GM20000 (cell line): ENCODE measurements at regions not wholly inside any gene's neighbourhood (a gene's known extent, or its start where the extent isn't known, plus 50 kb on each side); places are given as distances from the start of the nearest gene placed in this dataset.

Source experiments
- DNase-seq: peaks from one replicate; pipeline ENCODE4 v3.0.0; 2012; ENCODE audit warnings: low spot score
- TF ChIP-seq, protein P1 (sequence below): IDR thresholded peaks from 2 replicates; pipeline ENCODE4 v1.5.1; 2012; ENCODE audit warnings: mild to moderate bottlenecking, control low read depth; ENCODE audit errors: extremely low read depth, missing control alignments

DNA sequence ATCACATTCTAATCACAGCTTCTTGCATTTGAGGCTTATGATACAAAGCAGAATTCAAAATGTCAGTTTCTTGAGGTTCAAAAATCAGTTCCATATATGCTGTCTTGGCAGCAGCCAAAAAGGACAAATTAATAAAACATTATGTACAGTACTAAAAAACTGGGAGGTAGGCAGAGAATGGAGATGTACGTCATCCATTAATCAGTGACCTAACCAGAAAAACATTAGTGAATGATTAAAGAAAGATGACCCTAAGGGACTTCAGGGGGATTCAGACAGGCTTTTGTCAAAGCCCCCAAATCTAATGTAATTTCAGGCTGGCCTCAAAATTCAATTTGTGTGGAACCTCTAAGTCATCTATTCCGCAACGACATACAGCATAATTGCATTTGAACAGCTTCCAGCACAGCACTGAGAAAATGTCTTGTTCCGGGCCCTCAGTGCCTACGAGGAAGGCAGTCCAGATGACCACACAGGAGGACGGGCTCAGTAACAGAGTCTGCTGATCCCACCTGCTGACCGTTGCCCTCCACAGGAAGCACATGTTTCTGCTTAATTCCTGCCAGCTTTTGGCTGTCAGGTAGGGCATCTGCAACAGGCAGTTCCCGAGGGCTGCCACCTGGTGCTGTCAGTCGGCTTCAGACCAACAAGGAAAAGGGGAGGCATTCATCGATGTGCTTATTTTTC, 83.8 kb upstream of the HHIP start:
- TF ChIP-seq, protein P1, sequence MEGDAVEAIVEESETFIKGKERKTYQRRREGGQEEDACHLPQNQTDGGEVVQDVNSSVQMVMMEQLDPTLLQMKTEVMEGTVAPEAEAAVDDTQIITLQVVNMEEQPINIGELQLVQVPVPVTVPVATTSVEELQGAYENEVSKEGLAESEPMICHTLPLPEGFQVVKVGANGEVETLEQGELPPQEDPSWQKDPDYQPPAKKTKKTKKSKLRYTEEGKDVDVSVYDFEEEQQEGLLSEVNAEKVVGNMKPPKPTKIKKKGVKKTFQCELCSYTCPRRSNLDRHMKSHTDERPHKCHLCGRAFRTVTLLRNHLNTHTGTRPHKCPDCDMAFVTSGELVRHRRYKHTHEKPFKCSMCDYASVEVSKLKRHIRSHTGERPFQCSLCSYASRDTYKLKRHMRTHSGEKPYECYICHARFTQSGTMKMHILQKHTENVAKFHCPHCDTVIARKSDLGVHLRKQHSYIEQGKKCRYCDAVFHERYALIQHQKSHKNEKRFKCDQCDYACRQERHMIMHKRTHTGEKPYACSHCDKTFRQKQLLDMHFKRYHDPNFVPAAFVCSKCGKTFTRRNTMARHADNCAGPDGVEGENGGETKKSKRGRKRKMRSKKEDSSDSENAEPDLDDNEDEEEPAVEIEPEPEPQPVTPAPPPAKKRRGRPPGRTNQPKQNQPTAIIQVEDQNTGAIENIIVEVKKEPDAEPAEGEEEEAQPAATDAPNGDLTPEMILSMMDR: no peak
- DNase-seq: no peak

DNA sequence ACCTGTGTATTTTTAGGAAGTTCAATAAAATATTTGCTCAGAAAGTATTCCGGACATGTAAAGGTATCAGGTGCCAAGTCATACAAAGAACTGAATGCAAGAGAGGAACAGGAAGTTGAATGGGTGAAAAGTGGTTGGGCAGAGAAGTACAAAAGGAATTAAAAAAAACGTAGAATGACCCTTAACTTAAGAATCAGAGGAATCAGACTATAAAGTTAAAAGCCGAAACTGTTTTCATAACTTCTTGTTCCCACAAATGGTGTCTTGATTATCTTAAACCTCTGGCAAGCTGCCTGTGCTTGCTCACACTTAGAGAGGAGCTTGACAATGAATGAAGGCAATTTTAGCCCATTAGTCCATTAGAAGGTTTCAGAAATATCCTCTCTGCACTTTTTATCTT, 81.6 kb upstream of the HHIP start:
- TF ChIP-seq, protein P1: no peak
- no peak for DNase-seq

DNA sequence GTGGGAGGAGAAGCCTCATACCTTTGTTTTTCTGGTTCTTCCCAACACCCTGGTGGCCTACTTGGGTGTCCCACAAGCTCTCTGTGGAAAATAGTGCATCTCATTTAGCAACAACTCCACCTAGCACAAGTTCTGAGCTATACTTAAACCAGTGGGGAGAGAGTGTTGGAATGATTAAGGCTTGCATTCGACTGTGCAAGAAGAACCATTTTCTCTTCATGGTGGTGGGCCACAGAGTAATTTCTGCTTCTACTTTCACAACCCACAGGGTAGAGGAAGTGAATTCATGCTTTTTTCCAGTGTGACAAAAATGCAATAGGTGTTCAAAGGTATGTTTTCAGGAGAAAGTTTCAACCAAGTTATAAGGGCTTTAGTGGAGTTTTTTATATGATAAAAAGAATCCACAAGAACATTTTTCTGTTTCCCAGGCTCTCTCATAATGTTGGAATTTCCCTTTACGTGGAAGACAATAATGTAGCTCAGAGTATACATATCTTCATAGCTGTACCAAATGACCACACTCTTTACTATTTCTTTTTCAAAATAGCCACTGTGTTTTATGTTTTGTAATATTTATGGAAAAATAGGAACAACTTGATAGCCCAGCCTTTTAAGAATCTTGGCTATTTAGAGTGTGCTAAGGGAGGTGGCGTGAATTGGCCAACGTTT, 80.3 kb upstream of the HHIP start:
- TF ChIP-seq, protein P1: no peak
- no peak for DNase-seq

DNA sequence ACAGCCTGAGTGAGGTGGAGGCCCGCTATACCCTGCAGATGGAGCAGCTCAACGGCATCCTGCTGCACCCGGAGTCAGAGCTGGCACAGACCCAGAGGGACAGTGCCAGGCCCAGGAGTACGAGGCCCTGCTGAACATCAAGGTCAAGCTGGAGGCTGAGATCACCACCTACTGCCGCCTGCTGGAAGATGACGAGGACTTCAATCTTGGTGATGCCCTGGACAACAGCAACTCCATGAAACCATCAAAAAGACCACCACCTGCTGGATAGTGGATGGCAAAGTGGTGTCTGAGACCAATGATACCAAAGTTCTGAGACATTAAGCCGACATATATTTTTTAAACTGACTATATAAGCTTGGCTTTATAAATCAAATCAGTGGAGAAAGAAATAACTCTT, 73.3 kb upstream of the HHIP start:
- TF ChIP-seq, protein P1: peak; percentile 16
- no peak for DNase-seq

DNA sequence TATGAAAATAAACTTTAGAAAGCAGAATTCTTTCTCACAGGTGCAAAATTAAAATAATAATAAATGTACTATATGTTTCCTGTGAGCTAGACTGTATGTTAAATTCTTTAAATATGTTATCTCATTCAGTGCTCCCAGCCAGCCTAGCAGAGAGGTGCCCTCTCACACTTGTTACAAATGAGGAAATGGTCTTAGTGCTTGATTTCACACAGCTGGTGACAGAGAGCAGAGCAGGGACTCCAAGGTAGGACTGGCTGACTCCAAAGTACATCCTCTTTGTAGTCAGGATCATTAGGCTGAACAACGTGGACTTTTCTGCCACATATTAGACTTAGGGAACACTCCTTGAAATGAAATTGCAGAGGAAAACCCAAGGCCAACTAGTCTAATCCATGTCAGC, 72.0 kb upstream of the HHIP start:
- TF ChIP-seq, protein P1: no peak

DNA sequence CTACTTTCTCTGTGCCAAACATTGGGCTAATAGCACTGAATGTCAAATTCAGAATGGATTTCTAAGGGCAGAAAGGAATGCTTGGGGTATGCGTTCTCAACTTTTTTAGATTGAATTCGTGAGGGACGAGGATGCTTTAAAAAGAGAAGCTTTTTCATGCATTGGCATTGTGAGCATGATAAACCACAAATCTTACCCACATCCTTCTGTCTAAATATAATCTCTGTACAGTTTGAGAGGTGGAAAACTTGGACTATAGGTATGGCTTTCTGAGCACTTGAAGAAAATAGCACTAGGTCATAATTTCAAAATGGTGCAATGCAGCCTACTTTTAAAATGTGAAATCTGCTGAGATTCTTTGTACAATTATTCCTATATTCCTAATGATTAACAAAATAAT, 71.4 kb upstream of the HHIP start:
- DNase-seq: no peak
- TF ChIP-seq, protein P1: no peak

More for the DNA sequence above, 72.0 kb upstream of the HHIP start:
- no peak for DNase-seq

DNA sequence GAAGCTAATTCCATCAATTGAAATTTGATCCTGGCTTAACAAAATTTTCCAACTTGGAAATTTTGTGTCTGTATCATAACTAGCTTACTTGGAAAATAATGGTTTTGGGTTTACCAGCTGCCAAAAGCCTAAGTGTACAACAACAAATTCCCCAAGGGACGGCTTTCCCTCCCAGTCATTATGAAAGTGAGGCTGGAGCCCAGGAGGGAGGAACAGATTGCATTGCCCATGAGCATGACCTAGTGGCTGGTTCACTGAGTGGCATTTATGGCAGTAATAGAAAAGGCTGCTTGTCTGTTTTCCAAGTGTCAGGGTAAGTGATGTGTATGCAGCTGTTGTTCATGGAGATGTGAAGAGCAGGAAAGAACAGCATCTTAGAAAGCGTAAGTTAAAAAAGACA, 70.8 kb upstream of the HHIP start:
- DNase-seq: no peak
- TF ChIP-seq, protein P1: no peak
